Astrocyte (in vitro differentiated cells and primary cell): ENCODE measurements at regions not wholly inside any gene's neighbourhood (a gene's known extent, or its start where the extent isn't known, plus 50 kb on each side); places are given as distances from the start of the nearest gene placed in this dataset.
"Not testable (repeated sequence)": the region's sequence is repeated elsewhere in the genome, so short reads cannot be mapped to it uniquely, and the experiment has no call there.

ENCODE experiments used
- DNase-seq: peaks from one replicate; pipeline ENCODE4 v3.0.0-alpha.2; 2010; ENCODE audit warnings: low read depth
- FAIRE-seq: peaks from 2 replicates; lab custom pipeline; 2011; peaks lifted over from hg19 to GRCh38; lab: Jason Lieb, UNC
- H2AFZ ChIP-seq: 2 replicates; pipeline ENCODE4 v1.6.0; 2012; ENCODE audit warnings: low read depth, low read length, inconsistent platforms
- H3K27ac ChIP-seq: 2 replicates; pipeline ENCODE4 v1.5.1; 2011; ENCODE audit warnings: low read depth, low read length, inconsistent platforms
- H3K27me3 ChIP-seq: 2 replicates; pipeline ENCODE4 v1.6.0; 2011; ENCODE audit warnings: low read length, inconsistent platforms; ENCODE audit not compliant: insufficient read depth
- H3K36me3 ChIP-seq: 2 replicates; pipeline ENCODE4 v1.5.1; 2011; ENCODE audit warnings: low read length, inconsistent platforms; ENCODE audit not compliant: insufficient read depth
- H3K4me1 ChIP-seq: 2 replicates; pipeline ENCODE4 v1.5.1; 2011; ENCODE audit warnings: low read length, inconsistent platforms; ENCODE audit not compliant: insufficient read depth
- H3K4me2 ChIP-seq: 2 replicates; pipeline ENCODE4 v1.6.0; 2012; ENCODE audit warnings: low read length, inconsistent platforms
- H3K4me3 ChIP-seq: 2 replicates; pipeline ENCODE4 v1.5.1; 2011; ENCODE audit warnings: low read depth, mild to moderate bottlenecking, low read length, inconsistent platforms; ENCODE audit not compliant: insufficient read depth
- H3K79me2 ChIP-seq: 2 replicates; pipeline ENCODE4 v1.6.0; 2012; ENCODE audit warnings: mild to moderate bottlenecking, low read length, inconsistent platforms; ENCODE audit not compliant: insufficient read depth
- H3K9ac ChIP-seq: 2 replicates; pipeline ENCODE4 v1.6.0; 2012; ENCODE audit warnings: mild to moderate bottlenecking, low read length, inconsistent platforms
- H3K9me3 ChIP-seq: 2 replicates; pipeline ENCODE4 v1.5.1; 2012; ENCODE audit warnings: low read depth, mild to moderate bottlenecking, low read length, inconsistent platforms; ENCODE audit not compliant: insufficient read depth
- H4K20me1 ChIP-seq: 2 replicates; pipeline ENCODE4 v1.6.0; 2012; ENCODE audit warnings: low read length, inconsistent platforms; ENCODE audit not compliant: insufficient read depth
- H3K27ac Mint-ChIP-seq: one replicate; pipeline ENCODE4 v1.8.0; 2021; ENCODE audit warnings: mild to moderate bottlenecking, mixed read lengths; ENCODE audit not compliant: unreplicated experiment
- H3K27me3 Mint-ChIP-seq: one replicate; pipeline ENCODE4 v1.8.0; 2021; ENCODE audit warnings: low read depth, mixed read lengths; ENCODE audit not compliant: unreplicated experiment
- H3K36me3 Mint-ChIP-seq: one replicate; pipeline ENCODE4 v1.8.0; 2021; ENCODE audit warnings: low read depth, mixed read lengths; ENCODE audit not compliant: unreplicated experiment
- H3K4me1 Mint-ChIP-seq: one replicate; pipeline ENCODE4 v1.8.0; 2021; ENCODE audit warnings: low read depth, mixed read lengths; ENCODE audit not compliant: unreplicated experiment
- H3K4me3 Mint-ChIP-seq: one replicate; pipeline ENCODE4 v1.8.0; 2021; ENCODE audit warnings: mild to moderate bottlenecking, moderate library complexity, mixed read lengths; ENCODE audit not compliant: unreplicated experiment
- H3K9me3 Mint-ChIP-seq: one replicate; pipeline ENCODE4 v1.8.0; 2021; ENCODE audit warnings: mild to moderate bottlenecking, mixed read lengths; ENCODE audit not compliant: unreplicated experiment
- EZH2 ChIP-seq: IDR thresholded peaks from 2 replicates; pipeline ENCODE4 v1.6.1; 2012; ENCODE audit warnings: mild to moderate bottlenecking, low read length, inconsistent platforms; ENCODE audit not compliant: insufficient read depth
- TF ChIP-seq, protein P1 (sequence below): IDR thresholded peaks from 2 replicates; pipeline ENCODE4 v1.5.1; 2011; ENCODE audit warnings: low read depth, mild to moderate bottlenecking, inconsistent platforms, low read length, moderate library complexity; ENCODE audit not compliant: insufficient read depth

DNA sequence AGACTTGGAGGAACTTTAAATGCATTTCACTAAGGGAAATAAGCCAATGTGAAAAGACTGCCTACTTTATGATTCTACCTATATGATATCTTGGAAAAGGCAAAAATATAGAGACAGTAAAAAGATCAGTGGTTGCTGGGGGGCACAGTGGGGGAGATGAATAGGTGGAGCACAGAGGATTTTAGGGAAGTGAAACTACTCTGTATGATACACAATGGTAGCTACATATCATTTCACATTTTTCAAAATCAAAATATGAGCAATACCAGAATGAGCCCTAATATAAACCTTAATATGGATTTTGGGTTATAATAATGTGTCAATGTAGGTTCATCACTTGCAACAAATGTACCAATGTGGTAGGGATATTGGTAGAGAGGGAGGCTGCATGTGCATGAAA lies 161.4 kb upstream of the HTR1E start:
- no peaks in the 10 kb centered on the region for H3K36me3 Mint-ChIP-seq
- no peaks in the 10 kb centered on the region for H4K20me1 ChIP-seq

DNA sequence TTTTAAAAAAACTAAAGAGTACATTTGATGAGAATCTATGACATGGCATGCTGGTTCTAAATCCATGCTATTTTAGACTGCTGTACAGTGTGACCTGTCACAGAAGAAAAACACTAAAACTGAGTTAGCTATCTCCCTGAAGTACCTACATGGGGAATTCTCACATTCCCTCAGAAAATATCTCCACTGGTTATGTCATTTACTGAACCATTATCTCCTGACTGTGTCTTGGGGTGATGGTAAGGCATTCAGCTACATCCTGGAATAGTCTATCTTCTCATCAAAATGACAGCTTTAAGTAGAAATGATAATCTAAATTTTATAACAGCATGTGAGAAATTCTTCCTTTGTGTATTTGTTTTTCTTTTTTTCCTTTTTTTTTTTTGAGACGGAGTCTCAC lies 172.1 kb upstream of the HTR1E start:
- Histone ChIP-seq H3K4me2 (no peak overlapping the region), H3K4me3 (no peak overlapping the region), H3K9ac (no peak overlapping the region), H3K79me2 (no peaks in the 10 kb centered on the region), H4K20me1 (no peaks in the 10 kb centered on the region), H3K4me1 (no peaks in the 10 kb centered on the region), H3K27ac (no peak overlapping the region), H3K27me3 (no peaks in the 10 kb centered on the region), H3K9me3 (no peaks in the 10 kb centered on the region), H3K36me3 (no peaks in the 10 kb centered on the region), H2AFZ (no peak overlapping the region)
- no peaks in the 10 kb centered on the region for H3K4me1 Mint-ChIP-seq
- TF ChIP-seq EZH2: no peak
- TF ChIP-seq, protein P1, sequence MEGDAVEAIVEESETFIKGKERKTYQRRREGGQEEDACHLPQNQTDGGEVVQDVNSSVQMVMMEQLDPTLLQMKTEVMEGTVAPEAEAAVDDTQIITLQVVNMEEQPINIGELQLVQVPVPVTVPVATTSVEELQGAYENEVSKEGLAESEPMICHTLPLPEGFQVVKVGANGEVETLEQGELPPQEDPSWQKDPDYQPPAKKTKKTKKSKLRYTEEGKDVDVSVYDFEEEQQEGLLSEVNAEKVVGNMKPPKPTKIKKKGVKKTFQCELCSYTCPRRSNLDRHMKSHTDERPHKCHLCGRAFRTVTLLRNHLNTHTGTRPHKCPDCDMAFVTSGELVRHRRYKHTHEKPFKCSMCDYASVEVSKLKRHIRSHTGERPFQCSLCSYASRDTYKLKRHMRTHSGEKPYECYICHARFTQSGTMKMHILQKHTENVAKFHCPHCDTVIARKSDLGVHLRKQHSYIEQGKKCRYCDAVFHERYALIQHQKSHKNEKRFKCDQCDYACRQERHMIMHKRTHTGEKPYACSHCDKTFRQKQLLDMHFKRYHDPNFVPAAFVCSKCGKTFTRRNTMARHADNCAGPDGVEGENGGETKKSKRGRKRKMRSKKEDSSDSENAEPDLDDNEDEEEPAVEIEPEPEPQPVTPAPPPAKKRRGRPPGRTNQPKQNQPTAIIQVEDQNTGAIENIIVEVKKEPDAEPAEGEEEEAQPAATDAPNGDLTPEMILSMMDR: no peak
- no peak overlapping the region for H3K4me3 Mint-ChIP-seq
- H3K27me3 Mint-ChIP-seq: peaks cover 2% of the 10 kb centered on the region
- FAIRE-seq (no peak), DNase-seq (no peak)
- no peaks in the 10 kb centered on the region for H3K36me3 Mint-ChIP-seq
- H3K27ac Mint-ChIP-seq: no peak overlapping the region
- H3K9me3 Mint-ChIP-seq: peaks cover 2% of the 10 kb centered on the region

More for the DNA sequence above, 161.4 kb upstream of the HTR1E start:
- H3K4me1 Mint-ChIP-seq: no peaks in the 10 kb centered on the region
- Histone ChIP-seq H3K9me3 (no peaks in the 10 kb centered on the region), H3K9ac (no peak overlapping the region), H3K36me3 (no peaks in the 10 kb centered on the region), H2AFZ (no peak overlapping the region), H3K4me3 (no peak overlapping the region), H3K27ac (no peak overlapping the region), H3K79me2 (no peaks in the 10 kb centered on the region), H3K4me2 (no peak overlapping the region), H3K27me3 (no peaks in the 10 kb centered on the region), H3K4me1 (no peaks in the 10 kb centered on the region)
- H3K9me3 Mint-ChIP-seq: no peaks in the 10 kb centered on the region
- H3K4me3 Mint-ChIP-seq: no peak overlapping the region
- TF ChIP-seq EZH2: no peak
- TF ChIP-seq, protein P1: no peak
- DNase-seq: no peak
- no peaks in the 10 kb centered on the region for H3K27me3 Mint-ChIP-seq
- H3K27ac Mint-ChIP-seq: no peak overlapping the region
- no peak for FAIRE-seq

GRCh38 chr6:86759953-86760352 lies 177.4 kb upstream of the HTR1E start:
- not testable (repeated sequence) for FAIRE-seq, H3K27ac Mint-ChIP-seq, H3K9me3 Mint-ChIP-seq

More at GRCh38 chr6:86759953-86760352, 177.4 kb upstream of the HTR1E start:
- not testable (repeated sequence) for H3K4me1 Mint-ChIP-seq, H3K27ac ChIP-seq, H3K27me3 ChIP-seq, H3K36me3 ChIP-seq, H2AFZ ChIP-seq, H3K79me2 ChIP-seq, DNase-seq, H4K20me1 ChIP-seq, H3K4me3 ChIP-seq, H3K27me3 Mint-ChIP-seq, H3K36me3 Mint-ChIP-seq, H3K9me3 ChIP-seq, H3K4me3 Mint-ChIP-seq, H3K4me2 ChIP-seq, H3K9ac ChIP-seq, H3K4me1 ChIP-seq
